H9 (cell line): ENCODE measurements at regions not wholly inside any gene's neighbourhood (a gene's known extent, or its start where the extent isn't known, plus 50 kb on each side); places are given as distances from the start of the nearest gene placed in this dataset.

Experiments
- DNase-seq: peaks from one replicate; pipeline ENCODE4 v3.0.0-alpha.2; 2017
- H2AFZ ChIP-seq: one replicate; pipeline ENCODE4 v1.6.1; 2013; ENCODE audit warnings: mild to moderate bottlenecking, low read length, control low read depth, moderate library complexity
- H2AK5ac ChIP-seq: 2 replicates; pipeline ENCODE4 v1.6.1; 2013; ENCODE audit warnings: low read length, control low read depth, mixed read lengths; ENCODE audit not compliant: insufficient read length
- H2BK120ac ChIP-seq: one replicate; pipeline ENCODE4 v1.6.1; 2013; ENCODE audit warnings: low read depth, mild to moderate bottlenecking, low read length, control low read depth, inconsistent platforms; ENCODE audit not compliant: poor library complexity, severe bottlenecking
- H2BK12ac ChIP-seq: 2 replicates; pipeline ENCODE4 v1.6.1; 2013; ENCODE audit warnings: low read length, control low read depth, mixed read lengths, low read depth; ENCODE audit not compliant: insufficient read length
- H2BK15ac ChIP-seq: 2 replicates; pipeline ENCODE4 v1.6.1; 2013; ENCODE audit warnings: low read depth, low read length, control low read depth
- H2BK20ac ChIP-seq: one replicate; pipeline ENCODE4 v1.6.1; 2013; ENCODE audit warnings: low read depth, mild to moderate bottlenecking, low read length, control low read depth, inconsistent platforms; ENCODE audit not compliant: poor library complexity, severe bottlenecking
- H2BK5ac ChIP-seq: 2 replicates; pipeline ENCODE4 v1.6.1; 2013; ENCODE audit warnings: low read length, control low read depth, mixed read lengths; ENCODE audit not compliant: insufficient read length
- H3K14ac ChIP-seq: 2 replicates; pipeline ENCODE4 v1.6.1; 2013; ENCODE audit warnings: low read length, control low read depth; ENCODE audit not compliant: insufficient read depth
- H3K18ac ChIP-seq: 2 replicates; pipeline ENCODE4 v1.6.1; 2013; ENCODE audit warnings: low read depth, mild to moderate bottlenecking, mixed read lengths, low read length, control low read depth; ENCODE audit not compliant: insufficient read length
- H3K23ac ChIP-seq: 2 replicates; pipeline ENCODE4 v1.6.1; 2013; ENCODE audit warnings: low read length, control low read depth, mixed read lengths, low read depth; ENCODE audit not compliant: insufficient read length
- H3K23me2 ChIP-seq: 2 replicates; pipeline ENCODE4 v1.6.1; 2013; ENCODE audit warnings: low read depth, mild to moderate bottlenecking, mixed read lengths, low read length, control low read depth; ENCODE audit not compliant: insufficient read length, poor library complexity, severe bottlenecking
- H3K27ac ChIP-seq: 2 replicates; pipeline ENCODE4 v1.5.1; 2013; ENCODE audit warnings: low read length, control low read depth, mixed read lengths, low read depth; ENCODE audit not compliant: insufficient read length
- H3K27me3 ChIP-seq: 2 replicates; pipeline ENCODE4 v1.6.1; 2013; ENCODE audit warnings: low read length, control low read depth, inconsistent platforms; ENCODE audit not compliant: insufficient read depth
- H3K4ac ChIP-seq: 2 replicates; pipeline ENCODE4 v1.6.1; 2013; ENCODE audit warnings: low read depth, mild to moderate bottlenecking, control low read depth, inconsistent platforms, low read length, moderate library complexity
- H3K4me1 ChIP-seq: 2 replicates; pipeline ENCODE4 v1.6.1; 2013; ENCODE audit warnings: low read length, control low read depth, inconsistent platforms; ENCODE audit not compliant: insufficient read depth
- H3K4me2 ChIP-seq: 2 replicates; pipeline ENCODE4 v1.6.1; 2013; ENCODE audit warnings: low read length, control low read depth, mixed read lengths; ENCODE audit not compliant: insufficient read length, insufficient read depth
- H3K56ac ChIP-seq: 2 replicates; pipeline ENCODE4 v1.6.1; 2013; ENCODE audit warnings: low read depth, mild to moderate bottlenecking, mixed read lengths, low read length, control low read depth; ENCODE audit not compliant: insufficient read length
- H3K79me1 ChIP-seq: 2 replicates; pipeline ENCODE4 v1.6.1; 2013; ENCODE audit warnings: low read depth, mild to moderate bottlenecking, moderate library complexity, low read length, control low read depth, inconsistent platforms; ENCODE audit not compliant: insufficient read depth, poor library complexity, severe bottlenecking
- H3K79me2 ChIP-seq: 2 replicates; pipeline ENCODE4 v1.6.1; 2013; ENCODE audit warnings: low read length, control low read depth, inconsistent platforms; ENCODE audit not compliant: insufficient read depth
- H3K9ac ChIP-seq: 2 replicates; pipeline ENCODE4 v1.6.1; 2013; ENCODE audit warnings: low read length, control low read depth, mixed read lengths; ENCODE audit not compliant: insufficient read length; ENCODE audit errors: extremely low read depth
- H3K9me3 ChIP-seq: one replicate; pipeline ENCODE4 v1.6.1; 2013; ENCODE audit warnings: low read depth, low read length, inconsistent platforms; ENCODE audit not compliant: control insufficient read depth
- H3T11ph ChIP-seq: one replicate; pipeline ENCODE4 v1.6.1; 2013; ENCODE audit warnings: mild to moderate bottlenecking, low read length, control low read depth, inconsistent platforms
- H4K20me1 ChIP-seq: one replicate; pipeline ENCODE4 v1.6.1; 2013; ENCODE audit not compliant: control insufficient read depth, insufficient read length, insufficient read depth
- H4K5ac ChIP-seq: 2 replicates; pipeline ENCODE4 v1.6.1; 2013; ENCODE audit warnings: low read depth, mild to moderate bottlenecking, mixed read lengths, low read length, control low read depth; ENCODE audit not compliant: insufficient read length
- H4K8ac ChIP-seq: replicated peaks from 2 replicates; pipeline ENCODE4 v1.6.1; 2013; ENCODE audit warnings: low read length, control low read depth, mixed read lengths, low read depth; ENCODE audit not compliant: insufficient read length
- H4K91ac ChIP-seq: 2 replicates; pipeline ENCODE4 v1.6.1; 2013; ENCODE audit warnings: low read depth, mild to moderate bottlenecking, moderate library complexity, mixed read lengths, low read length, control low read depth; ENCODE audit not compliant: insufficient read length
- H3K27ac Mint-ChIP-seq, 3 experiments: 2 replicates in 2 of 3; 3 replicates in 1 of 3; pipeline ENCODE4 v1.8.0; 2020 to 2021; ENCODE audit warnings: mixed read lengths in 3 of 3, mild to moderate bottlenecking in 1 of 3, moderate library complexity in 1 of 3
- H3K27me3 Mint-ChIP-seq: 2 replicates; pipeline ENCODE4 v1.8.0; 2021; ENCODE audit warnings: low read depth, mild to moderate bottlenecking, moderate library complexity, mixed read lengths
- H3K36me3 Mint-ChIP-seq, 3 experiments: 2 replicates in 2 of 3; 3 replicates in 1 of 3; pipeline ENCODE4 v1.8.0; 2020 to 2021; ENCODE audit warnings: low read depth in 3 of 3, mixed read lengths in 3 of 3; ENCODE audit not compliant: insufficient read depth in 1 of 3
- H3K4me1 Mint-ChIP-seq, 2 experiments: 2 replicates each; pipeline ENCODE4 v1.8.0; 2020; ENCODE audit warnings: mixed read lengths in 2 of 2
- H3K4me3 Mint-ChIP-seq, 2 experiments: 2 replicates in 1 of 2; 3 replicates in 1 of 2; pipeline ENCODE4 v1.8.0; 2020 to 2021; ENCODE audit warnings: mild to moderate bottlenecking in 2 of 2, mixed read lengths in 2 of 2, moderate library complexity in 1 of 2
- H3K9me3 Mint-ChIP-seq, 2 experiments: 2 replicates in 1 of 2; 3 replicates in 1 of 2; pipeline ENCODE4 v1.8.0; 2020; ENCODE audit warnings: mild to moderate bottlenecking in 2 of 2, mixed read lengths in 2 of 2, moderate library complexity in 1 of 2
- WGBS: extraction: QIAGEN DNeasy Blood & Tissue Kit; methylation state at CpG from one replicate; pipeline ENCODE4 v1.1.7; 2013; ENCODE audit warnings: missing lambda C conversion rate, low lambda C conversion rate, mixed read lengths; ENCODE audit not compliant: insufficient read length; ENCODE audit errors: extremely low coverage; 5-methylcytosine and 5-hydroxymethylcytosine counted together
- TF ChIP-seq, protein P1 (sequence below): fragments of 200-600 bp; sonication (generic); conservative IDR thresholded peaks from 3 replicates; pipeline ENCODE4 v1.8.0; 2021; ENCODE audit warnings: antibody characterized with exemption, mild to moderate bottlenecking

DNA sequence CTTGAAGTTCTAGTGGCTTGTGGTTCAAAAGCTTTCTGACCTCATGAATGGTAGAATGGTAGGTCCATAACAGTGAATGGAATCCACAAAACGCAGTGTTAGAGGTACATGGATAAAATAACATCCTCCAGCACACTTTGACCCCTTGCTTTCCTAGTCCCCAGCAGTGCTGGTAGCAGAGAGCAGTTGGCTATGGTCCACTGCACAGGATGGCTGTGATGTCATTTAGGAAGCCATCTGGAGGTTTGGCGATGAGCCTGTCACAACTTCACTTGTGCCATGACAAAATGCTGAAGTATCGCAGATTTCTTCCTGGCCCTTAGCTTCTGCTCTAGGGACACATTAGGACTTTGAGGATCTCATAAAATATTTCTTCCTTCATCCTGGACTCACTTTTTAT lies 300.0 kb upstream of the FZD8 start:
- Mint-ChIP-seq H3K36me3 (peaks cover 0 to 4% (median 0%) of the 10 kb centered on the region in 3 experiments; a peak in 1 of 7 replicates), H3K4me1 (peaks cover 22 to 29% of the 10 kb centered on the region in 2 experiments), H3K4me3 (no peak overlapping the region), H3K27ac (no peak overlapping the region), H3K27me3 (peaks cover 2% of the 10 kb centered on the region), H3K9me3 (peaks cover 0 to 5% of the 10 kb centered on the region in 2 experiments; a peak in 3 of 5 replicates)
- no peak overlapping the region for H2BK5ac ChIP-seq
- no peak overlapping the region for H2AK5ac ChIP-seq
- no peaks in the 10 kb centered on the region for H3K79me2 ChIP-seq
- no peak overlapping the region for H3K23ac ChIP-seq
- no peak overlapping the region for H4K8ac ChIP-seq
- no peaks in the 10 kb centered on the region for H3K79me1 ChIP-seq
- no peak overlapping the region for H3T11ph ChIP-seq
- H3K4me1 ChIP-seq, result no peaks in the 10 kb centered on the region; the same call in 1 of the 2 replicates
- H4K91ac ChIP-seq, result no peak overlapping the region
- no peaks in the 10 kb centered on the region for H4K20me1 ChIP-seq
- H2BK12ac ChIP-seq, result no peak overlapping the region
- H3K27ac ChIP-seq, result no peak overlapping the region
- H2BK120ac ChIP-seq, result no peak overlapping the region
- no peak overlapping the region for H3K9ac ChIP-seq
- H3K56ac ChIP-seq, result no peak overlapping the region
- no peak overlapping the region for H2BK15ac ChIP-seq
- DNase-seq, result no peak
- no peak overlapping the region for H3K4ac ChIP-seq
- no peak overlapping the region for H4K5ac ChIP-seq
- H3K27me3 ChIP-seq, result no peaks in the 10 kb centered on the region
- H2BK20ac ChIP-seq, result no peak overlapping the region
- H3K18ac ChIP-seq, result no peak overlapping the region
- H2AFZ ChIP-seq, result no peak overlapping the region
- no peak overlapping the region for H3K14ac ChIP-seq
- no CpG with 5 or more reads among the region's 3 CpGs for WGBS
- H3K4me2 ChIP-seq, result no peak overlapping the region
- TF ChIP-seq, protein P1, sequence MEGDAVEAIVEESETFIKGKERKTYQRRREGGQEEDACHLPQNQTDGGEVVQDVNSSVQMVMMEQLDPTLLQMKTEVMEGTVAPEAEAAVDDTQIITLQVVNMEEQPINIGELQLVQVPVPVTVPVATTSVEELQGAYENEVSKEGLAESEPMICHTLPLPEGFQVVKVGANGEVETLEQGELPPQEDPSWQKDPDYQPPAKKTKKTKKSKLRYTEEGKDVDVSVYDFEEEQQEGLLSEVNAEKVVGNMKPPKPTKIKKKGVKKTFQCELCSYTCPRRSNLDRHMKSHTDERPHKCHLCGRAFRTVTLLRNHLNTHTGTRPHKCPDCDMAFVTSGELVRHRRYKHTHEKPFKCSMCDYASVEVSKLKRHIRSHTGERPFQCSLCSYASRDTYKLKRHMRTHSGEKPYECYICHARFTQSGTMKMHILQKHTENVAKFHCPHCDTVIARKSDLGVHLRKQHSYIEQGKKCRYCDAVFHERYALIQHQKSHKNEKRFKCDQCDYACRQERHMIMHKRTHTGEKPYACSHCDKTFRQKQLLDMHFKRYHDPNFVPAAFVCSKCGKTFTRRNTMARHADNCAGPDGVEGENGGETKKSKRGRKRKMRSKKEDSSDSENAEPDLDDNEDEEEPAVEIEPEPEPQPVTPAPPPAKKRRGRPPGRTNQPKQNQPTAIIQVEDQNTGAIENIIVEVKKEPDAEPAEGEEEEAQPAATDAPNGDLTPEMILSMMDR, result no peak
- H3K23me2 ChIP-seq, result no peaks in the 10 kb centered on the region
- H3K9me3 ChIP-seq, result no peaks in the 10 kb centered on the region
